DMS79 (cell line): ENCODE measurements at regions not wholly inside any gene's neighbourhood (a gene's known extent, or its start where the extent isn't known, plus 50 kb on each side); places are given as distances from the start of the nearest gene placed in this dataset.

ENCODE experiments used
- DNase-seq: peaks from one replicate; lab custom pipeline; 2025; lab: John Stamatoyannopoulos, UW

- DNase-seq = peak; percentile 41
Measured at GRCh38 chr11:112355726-112356125, 95.1 kb upstream of the PLET1 start.

GRCh38 chr11:112357488-112357887 lies 96.8 kb upstream of the PLET1 start:
- DNase-seq = no peak

- DNase-seq = peak; percentile 11
Measured at GRCh38 chr11:112361396-112361795, 100.7 kb upstream of the PLET1 start.

GRCh38 chr11:112363527-112363926 lies 102.9 kb upstream of the PLET1 start:
- DNase-seq = no peak

- no peak for DNase-seq
Measured at GRCh38 chr11:112364962-112365481, 104.4 kb upstream of the PLET1 start.

- DNase-seq = no peak
Measured at GRCh38 chr11:112366012-112366411, 105.4 kb upstream of the PLET1 start.

- no peak for DNase-seq
Measured at GRCh38 chr11:112366777-112367176, 106.1 kb upstream of the PLET1 start.

GRCh38 chr11:112367461-112367860 lies 106.8 kb upstream of the PLET1 start:
- DNase-seq = no peak

GRCh38 chr11:112367895-112368294 lies 107.2 kb upstream of the PLET1 start:
- no peak for DNase-seq

- no peak for DNase-seq
Measured at GRCh38 chr11:112368381-112368780, 107.7 kb upstream of the PLET1 start.

- DNase-seq = no peak
Measured at GRCh38 chr11:112369374-112369773, 108.7 kb upstream of the PLET1 start.

GRCh38 chr11:112369916-112370315 lies 109.3 kb upstream of the PLET1 start:
- no peak for DNase-seq

- DNase-seq = no peak
Measured at GRCh38 chr11:112374486-112375140, 114.0 kb upstream of the PLET1 start.

- no peak for DNase-seq
Measured at GRCh38 chr11:112377946-112378345, 117.3 kb upstream of the PLET1 start.

- DNase-seq = no peak
Measured at GRCh38 chr11:112380464-112380863, 119.8 kb upstream of the PLET1 start.

GRCh38 chr11:112381578-112381977 lies 120.9 kb upstream of the PLET1 start:
- DNase-seq = no peak

- no peak for DNase-seq
Measured at GRCh38 chr11:112382561-112382960, 121.9 kb upstream of the PLET1 start.

- DNase-seq = no peak
Measured at GRCh38 chr11:112388496-112388895, 127.8 kb upstream of the PLET1 start.

- no peak for DNase-seq
Measured at GRCh38 chr11:112391086-112391485, 130.4 kb upstream of the PLET1 start.

- DNase-seq = peak; percentile 64
Measured at GRCh38 chr11:112392904-112393303, 132.2 kb upstream of the PLET1 start.

GRCh38 chr11:112394304-112394703 lies 133.6 kb upstream of the PLET1 start:
- no peak for DNase-seq

GRCh38 chr11:112396076-112396475 lies 135.4 kb upstream of the PLET1 start:
- DNase-seq = no peak

GRCh38 chr11:112398798-112399478 lies 138.3 kb upstream of the PLET1 start:
- DNase-seq = no peak
